ENCODE measurements at regions not wholly inside any gene's neighbourhood (a gene's known extent, or its start where the extent isn't known, plus 50 kb on each side); places are given as distances from the start of the nearest gene placed in this dataset.

DNA sequence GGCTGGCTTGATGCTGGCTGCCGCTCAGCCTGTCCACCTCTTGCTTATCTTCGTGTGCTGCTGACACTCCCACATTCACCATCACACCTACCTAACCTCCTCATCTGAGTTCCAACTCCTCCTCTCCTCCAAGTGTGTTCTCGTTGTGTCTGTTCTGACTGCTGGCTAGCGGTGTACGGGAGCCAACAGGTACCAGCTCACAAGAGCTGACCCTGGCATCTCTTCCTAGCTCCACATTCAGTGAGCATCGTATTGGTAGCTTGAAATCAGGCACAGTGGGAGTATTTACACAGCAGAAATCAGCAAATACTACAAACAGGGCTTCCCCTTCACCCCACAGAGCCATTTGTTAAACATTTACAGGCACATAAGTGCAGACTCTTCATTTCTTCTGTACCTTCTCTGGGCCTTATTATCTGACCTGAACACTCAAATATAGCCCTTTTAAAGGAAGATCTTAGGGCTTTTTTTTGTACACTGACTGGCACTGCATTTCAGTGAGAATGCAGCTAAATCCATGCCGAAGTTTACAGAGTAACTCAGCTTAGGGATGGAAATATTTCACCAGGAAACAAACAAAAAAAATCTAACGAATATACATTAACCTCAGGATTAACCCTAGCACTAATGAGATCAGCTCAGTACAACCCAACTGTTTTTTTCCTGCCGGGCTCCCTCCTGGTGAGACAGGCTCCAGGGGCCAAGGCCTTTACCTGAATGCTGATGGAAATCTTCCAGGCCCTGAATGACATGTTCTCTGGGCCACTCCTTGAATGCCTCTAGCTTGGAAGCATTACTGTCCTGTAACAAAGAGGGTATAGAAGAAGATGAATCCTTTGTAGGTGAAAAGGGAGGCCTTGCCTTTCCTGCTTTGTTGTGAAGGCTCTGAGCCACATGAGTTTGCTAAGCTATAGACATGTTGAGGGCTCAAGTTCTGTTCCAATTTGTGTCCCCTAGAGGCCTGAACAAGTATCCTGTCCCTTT, 150.5 kb upstream of the LPP start:
- Histone ChIP-seq H3K27me3 (no peaks in the 10 kb centered on the region), H3K4me1 (peaks cover 0 to 11% (median 2%) of the 10 kb centered on the region in 4 donors), H3K36me3 (no peaks in the 10 kb centered on the region), H3K4me3 (no peak overlapping the region), H3K9me3 (no peaks in the 10 kb centered on the region), H3K27ac (no peak overlapping the region)
- DNase-seq (ENCODE audit: low spot score in 2 of 2): no peak
- TF ChIP-seq POLR2A (IDR thresholded peaks at IDR 0.05) (no peak), EP300 (IDR thresholded peaks at IDR 0.05) (no peak)
- TF ChIP-seq, protein P1, sequence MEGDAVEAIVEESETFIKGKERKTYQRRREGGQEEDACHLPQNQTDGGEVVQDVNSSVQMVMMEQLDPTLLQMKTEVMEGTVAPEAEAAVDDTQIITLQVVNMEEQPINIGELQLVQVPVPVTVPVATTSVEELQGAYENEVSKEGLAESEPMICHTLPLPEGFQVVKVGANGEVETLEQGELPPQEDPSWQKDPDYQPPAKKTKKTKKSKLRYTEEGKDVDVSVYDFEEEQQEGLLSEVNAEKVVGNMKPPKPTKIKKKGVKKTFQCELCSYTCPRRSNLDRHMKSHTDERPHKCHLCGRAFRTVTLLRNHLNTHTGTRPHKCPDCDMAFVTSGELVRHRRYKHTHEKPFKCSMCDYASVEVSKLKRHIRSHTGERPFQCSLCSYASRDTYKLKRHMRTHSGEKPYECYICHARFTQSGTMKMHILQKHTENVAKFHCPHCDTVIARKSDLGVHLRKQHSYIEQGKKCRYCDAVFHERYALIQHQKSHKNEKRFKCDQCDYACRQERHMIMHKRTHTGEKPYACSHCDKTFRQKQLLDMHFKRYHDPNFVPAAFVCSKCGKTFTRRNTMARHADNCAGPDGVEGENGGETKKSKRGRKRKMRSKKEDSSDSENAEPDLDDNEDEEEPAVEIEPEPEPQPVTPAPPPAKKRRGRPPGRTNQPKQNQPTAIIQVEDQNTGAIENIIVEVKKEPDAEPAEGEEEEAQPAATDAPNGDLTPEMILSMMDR (IDR thresholded peaks at IDR 0.05): no peak
- 71 to 76% methylated on average over 9 of the region's 9 CpGs for WGBS, 2 donors

DNA sequence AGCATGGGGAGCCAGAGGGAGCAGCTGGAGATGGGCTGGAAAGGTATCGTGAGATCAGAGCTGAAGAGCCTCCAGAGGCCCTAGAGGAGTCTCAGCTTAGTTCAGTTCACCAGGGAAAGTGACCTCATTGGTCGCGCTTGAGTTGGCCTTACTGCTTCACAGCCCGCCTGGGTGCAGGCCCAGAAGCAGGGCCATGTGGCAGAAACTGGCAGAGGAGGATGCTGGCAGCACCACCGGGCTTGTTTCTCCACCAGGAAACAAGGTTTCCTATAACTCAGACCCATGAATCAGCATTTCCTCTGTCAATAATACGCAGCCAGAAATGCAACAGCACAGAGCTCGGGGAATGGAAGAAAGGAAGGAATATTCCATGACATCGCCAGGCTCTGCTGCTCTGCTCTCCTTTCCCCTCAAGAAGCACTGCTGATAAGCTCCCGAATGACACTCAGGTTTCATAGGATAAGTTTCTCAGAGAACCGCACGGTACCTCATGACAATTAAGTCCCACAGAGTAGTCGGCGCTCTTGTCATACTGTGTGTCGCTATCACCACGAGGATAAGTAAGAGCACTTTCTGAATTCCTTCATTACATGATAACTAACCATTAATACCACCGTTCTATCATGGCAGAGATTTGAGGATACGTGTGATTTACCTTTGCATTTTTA, 147.1 kb upstream of the LPP start:
- no peak for TF ChIP-seq POLR2A (IDR thresholded peaks at IDR 0.05)
- TF ChIP-seq EP300 (IDR thresholded peaks at IDR 0.05): no peak
- TF ChIP-seq, protein P1 (IDR thresholded peaks at IDR 0.05): no peak
- 85 to 87% methylated on average over 15 to 17 of the region's 17 CpGs for WGBS, 2 donors
- no peak for DNase-seq (ENCODE audit: low spot score in 2 of 2)
- Histone ChIP-seq H3K4me3 (no peak overlapping the region), H3K27me3 (no peaks in the 10 kb centered on the region), H3K9me3 (peaks cover 0 to 8% (median 0%) of the 10 kb centered on the region in 4 donors), H3K27ac (no peak overlapping the region), H3K36me3 (no peaks in the 10 kb centered on the region), H3K4me1 (no peaks in the 10 kb centered on the region)

DNA sequence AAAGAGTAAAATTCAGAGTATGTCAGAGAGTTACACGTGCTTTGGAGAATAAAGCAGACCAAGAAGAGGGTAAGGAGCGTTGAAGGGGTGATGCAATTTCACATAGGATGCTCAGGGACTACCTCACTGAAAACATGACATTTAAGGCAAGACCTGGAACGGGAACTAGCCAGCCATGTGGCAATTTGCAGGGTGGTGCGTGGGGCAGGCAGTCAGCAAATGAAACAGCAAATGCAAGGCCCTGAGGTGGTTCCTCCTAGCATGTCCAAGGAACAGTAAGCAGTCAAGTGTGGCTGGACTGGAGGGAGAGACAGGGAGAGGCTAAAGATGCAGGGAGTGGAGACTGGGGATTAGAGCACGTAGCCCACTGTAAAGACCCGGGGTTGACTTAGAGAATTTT, 146.1 kb upstream of the LPP start:
- WGBS, 2 donors: 81 to 91% methylated on average over 6 of the region's 6 CpGs
- no peak overlapping the region for H3K4me3 ChIP-seq
- peaks cover 0 to 8% (median 0%) of the 10 kb centered on the region in 4 donors for H3K9me3 ChIP-seq
- no peaks in the 10 kb centered on the region for H3K4me1 ChIP-seq
- TF ChIP-seq EP300 (IDR thresholded peaks at IDR 0.05) (no peak), POLR2A (IDR thresholded peaks at IDR 0.05) (no peak)
- TF ChIP-seq, protein P1 (IDR thresholded peaks at IDR 0.05): no peak
- no peaks in the 10 kb centered on the region for H3K36me3 ChIP-seq
- H3K27me3 ChIP-seq: no peaks in the 10 kb centered on the region
- DNase-seq (ENCODE audit: low spot score in 2 of 2): no peak
- H3K27ac ChIP-seq: no peak overlapping the region

DNA sequence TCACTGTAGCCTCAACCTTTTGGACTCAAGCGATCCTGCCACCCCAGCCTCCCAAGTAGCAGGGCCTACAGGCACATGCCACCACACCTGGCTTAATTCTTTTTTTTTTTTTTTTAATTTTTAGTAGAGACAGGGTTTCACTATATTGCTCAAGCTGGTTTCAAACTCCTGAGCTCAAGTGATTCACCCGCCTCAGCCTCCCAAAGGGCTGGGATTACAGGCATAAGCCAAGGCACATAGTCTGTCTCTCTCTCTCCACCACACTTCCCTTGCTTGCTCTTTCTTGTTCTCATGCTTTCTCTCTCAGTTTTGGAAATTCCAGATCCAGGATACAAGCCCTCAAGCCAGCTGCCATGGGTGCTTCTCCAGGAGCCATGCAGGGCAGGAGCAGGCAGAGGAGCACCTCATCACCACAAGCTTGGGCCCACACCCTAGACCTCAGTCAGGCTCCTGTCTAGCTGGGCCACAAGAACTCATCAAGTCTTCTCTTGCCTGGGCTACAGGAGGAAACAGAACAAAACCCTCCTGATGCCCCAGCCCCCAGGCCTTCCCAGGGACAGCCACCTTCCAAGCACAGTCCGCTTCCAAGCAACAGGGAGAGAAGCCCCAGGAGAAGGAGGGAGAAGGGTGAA, 145.3 kb upstream of the LPP start:
- H3K27me3 ChIP-seq: no peaks in the 10 kb centered on the region
- 93 to 94% methylated on average over 3 of the region's 3 CpGs for WGBS, 2 donors
- no peaks in the 10 kb centered on the region for H3K36me3 ChIP-seq
- no peak overlapping the region for H3K4me3 ChIP-seq
- TF ChIP-seq POLR2A (IDR thresholded peaks at IDR 0.05) (no peak), EP300 (IDR thresholded peaks at IDR 0.05) (no peak)
- TF ChIP-seq, protein P1 (IDR thresholded peaks at IDR 0.05): no peak
- no peaks in the 10 kb centered on the region for H3K4me1 ChIP-seq
- peaks cover 0 to 8% (median 0%) of the 10 kb centered on the region in 4 donors for H3K9me3 ChIP-seq
- H3K27ac ChIP-seq: no peak overlapping the region
- DNase-seq (ENCODE audit: low spot score in 2 of 2): no peak
